ENCODE measurements at regions not wholly inside any gene's neighbourhood (a gene's known extent, or its start where the extent isn't known, plus 50 kb on each side); places are given as distances from the start of the nearest gene placed in this dataset.

GRCh38 chr15:54987881-54988280 is 208.9 kb downstream of the RSL24D1 start:
- TF ChIP-seq CTCF (IDR thresholded peaks at IDR 0.05; ENCODE audit: insufficient read depth, low read length) = no peak
- H3K4me3 ChIP-seq (ENCODE audit: low read depth, low read length) = no peak overlapping the region
- no peak for DNase-seq (ENCODE audit: low read depth)

GRCh38 chr15:54979964-54980363 is 216.8 kb downstream of the RSL24D1 start:
- H3K4me3 ChIP-seq (ENCODE audit: low read depth, low read length) = no peak overlapping the region
- DNase-seq (ENCODE audit: low read depth) = no peak
- TF ChIP-seq CTCF (IDR thresholded peaks at IDR 0.05; ENCODE audit: insufficient read depth, low read length) = no peak

- TF ChIP-seq CTCF (IDR thresholded peaks at IDR 0.05; ENCODE audit: insufficient read depth, low read length) = no peak
- no peak overlapping the region for H3K4me3 ChIP-seq (ENCODE audit: low read depth, low read length)
- DNase-seq (ENCODE audit: low read depth) = no peak
These were observed 234.1 kb downstream of the RSL24D1 start for GRCh38 chr15:54962637-54963036.

- no peak for TF ChIP-seq CTCF (IDR thresholded peaks at IDR 0.05; ENCODE audit: insufficient read depth, low read length)
- H3K4me3 ChIP-seq (ENCODE audit: low read depth, low read length) = no peak overlapping the region
- no peak for DNase-seq (ENCODE audit: low read depth)
These were observed 236.5 kb downstream of the RSL24D1 start for GRCh38 chr15:54960266-54960665.

- no peak for DNase-seq (ENCODE audit: low read depth)
- no peak for TF ChIP-seq CTCF (IDR thresholded peaks at IDR 0.05; ENCODE audit: insufficient read depth, low read length)
- H3K4me3 ChIP-seq (ENCODE audit: low read depth, low read length) = no peak overlapping the region
These were observed 255.3 kb downstream of the RSL24D1 start for GRCh38 chr15:54941417-54941816.

GRCh38 chr15:54917312-54917711 is 279.4 kb downstream of the RSL24D1 start:
- no peak overlapping the region for H3K4me3 ChIP-seq (ENCODE audit: low read depth, low read length)
- TF ChIP-seq CTCF (IDR thresholded peaks at IDR 0.05; ENCODE audit: insufficient read depth, low read length) = no peak
- no peak for DNase-seq (ENCODE audit: low read depth)

- no peak for DNase-seq (ENCODE audit: low read depth)
- no peak for TF ChIP-seq CTCF (IDR thresholded peaks at IDR 0.05; ENCODE audit: insufficient read depth, low read length)
- no peak overlapping the region for H3K4me3 ChIP-seq (ENCODE audit: low read depth, low read length)
These were observed 281.4 kb downstream of the RSL24D1 start for GRCh38 chr15:54915380-54915779.
